ENCODE measurements at regions not wholly inside any gene's neighbourhood (a gene's known extent, or its start where the extent isn't known, plus 50 kb on each side); places are given as distances from the start of the nearest gene placed in this dataset.

DNA sequence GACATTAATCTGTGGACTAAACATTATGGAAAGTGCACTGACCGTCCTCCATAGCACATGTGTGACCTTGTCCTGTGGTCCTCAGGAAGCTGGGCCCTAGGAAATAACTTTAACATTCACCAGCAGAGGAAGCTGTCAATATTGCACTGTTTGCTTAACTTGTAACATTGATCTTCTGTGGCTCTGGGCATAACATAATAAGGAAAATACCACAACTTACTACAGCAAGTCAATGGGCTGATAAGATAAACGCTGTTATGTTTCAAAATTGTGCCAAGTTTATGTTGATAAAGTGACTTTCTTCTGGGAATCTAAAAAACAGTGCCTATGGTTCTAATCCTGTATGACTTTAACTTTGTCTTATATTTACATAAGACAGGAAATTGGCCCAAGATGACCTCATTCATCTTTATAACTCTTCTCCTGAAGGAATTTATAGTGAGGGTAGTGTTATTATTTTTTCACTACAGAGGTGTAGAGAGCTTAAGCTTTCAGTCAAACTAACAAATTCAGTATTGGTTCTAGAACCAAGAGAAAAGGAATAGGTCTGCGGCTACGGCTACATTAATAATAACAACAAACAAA lies 113.7 kb upstream of the MAP4K3 start (continued):
- TF ChIP-seq, protein P1, sequence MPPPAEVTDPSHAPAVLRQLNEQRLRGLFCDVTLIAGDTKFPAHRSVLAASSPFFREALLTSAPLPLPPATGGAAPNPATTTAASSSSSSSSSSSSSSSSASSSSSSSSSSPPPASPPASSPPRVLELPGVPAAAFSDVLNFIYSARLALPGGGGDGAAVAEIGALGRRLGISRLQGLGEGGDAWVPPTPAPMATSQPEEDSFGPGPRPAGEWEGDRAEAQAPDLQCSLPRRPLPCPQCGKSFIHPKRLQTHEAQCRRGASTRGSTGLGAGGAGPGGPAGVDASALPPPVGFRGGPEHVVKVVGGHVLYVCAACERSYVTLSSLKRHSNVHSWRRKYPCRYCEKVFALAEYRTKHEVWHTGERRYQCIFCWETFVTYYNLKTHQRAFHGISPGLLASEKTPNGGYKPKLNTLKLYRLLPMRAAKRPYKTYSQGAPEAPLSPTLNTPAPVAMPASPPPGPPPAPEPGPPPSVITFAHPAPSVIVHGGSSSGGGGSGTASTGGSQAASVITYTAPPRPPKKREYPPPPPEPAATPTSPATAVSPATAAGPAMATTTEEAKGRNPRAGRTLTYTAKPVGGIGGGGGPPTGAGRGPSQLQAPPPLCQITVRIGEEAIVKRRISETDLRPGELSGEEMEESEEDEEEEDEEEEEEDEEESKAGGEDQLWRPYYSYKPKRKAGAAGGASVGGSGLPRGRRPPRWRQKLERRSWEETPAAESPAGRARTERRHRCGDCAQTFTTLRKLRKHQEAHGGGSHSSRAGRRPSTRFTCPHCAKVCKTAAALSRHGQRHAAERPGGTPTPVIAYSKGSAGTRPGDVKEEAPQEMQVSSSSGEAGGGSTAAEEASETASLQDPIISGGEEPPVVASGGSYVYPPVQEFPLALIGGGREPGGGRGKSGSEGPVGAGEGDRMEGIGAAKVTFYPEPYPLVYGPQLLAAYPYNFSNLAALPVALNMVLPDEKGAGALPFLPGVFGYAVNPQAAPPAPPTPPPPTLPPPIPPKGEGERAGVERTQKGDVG (CRISPR knock-in tag; IDR thresholded peaks at IDR 0.05; ENCODE audit: borderline replicate concordance): no peak; the same call in 1 of the 2 replicates
- TF ChIP-seq ZKSCAN8 (CRISPR knock-in tag; IDR thresholded peaks at IDR 0.05; ENCODE audit: borderline replicate concordance) (peak; percentile 96; the same call in 1 of the 2 replicates), ZNF878 (CRISPR knock-in tag; IDR thresholded peaks at IDR 0.05) (peak; percentile 94), CC2D1A (CRISPR knock-in tag; IDR thresholded peaks at IDR 0.05) (0 out of 2 replicates have a peak, but pooled peaks have one; percentile 95), BORCS8-MEF2B (CRISPR knock-in tag; IDR thresholded peaks at IDR 0.05) (peak; percentile 37; the same call in 1 of the 2 replicates), ZNF460 (CRISPR knock-in tag; IDR thresholded peaks at IDR 0.05; ENCODE audit: borderline replicate concordance) (no peak; the same call in 1 of the 2 replicates), ZNF253 (CRISPR knock-in tag; IDR thresholded peaks at IDR 0.05; ENCODE audit: borderline replicate concordance) (no peak), DNMT3B (CRISPR knock-in tag; conservative IDR thresholded peaks at IDR 0.05) (no peak), ELF3 (CRISPR knock-in tag; IDR thresholded peaks at IDR 0.05) (peak; percentile 100)
- TF ChIP-seq, protein P2, sequence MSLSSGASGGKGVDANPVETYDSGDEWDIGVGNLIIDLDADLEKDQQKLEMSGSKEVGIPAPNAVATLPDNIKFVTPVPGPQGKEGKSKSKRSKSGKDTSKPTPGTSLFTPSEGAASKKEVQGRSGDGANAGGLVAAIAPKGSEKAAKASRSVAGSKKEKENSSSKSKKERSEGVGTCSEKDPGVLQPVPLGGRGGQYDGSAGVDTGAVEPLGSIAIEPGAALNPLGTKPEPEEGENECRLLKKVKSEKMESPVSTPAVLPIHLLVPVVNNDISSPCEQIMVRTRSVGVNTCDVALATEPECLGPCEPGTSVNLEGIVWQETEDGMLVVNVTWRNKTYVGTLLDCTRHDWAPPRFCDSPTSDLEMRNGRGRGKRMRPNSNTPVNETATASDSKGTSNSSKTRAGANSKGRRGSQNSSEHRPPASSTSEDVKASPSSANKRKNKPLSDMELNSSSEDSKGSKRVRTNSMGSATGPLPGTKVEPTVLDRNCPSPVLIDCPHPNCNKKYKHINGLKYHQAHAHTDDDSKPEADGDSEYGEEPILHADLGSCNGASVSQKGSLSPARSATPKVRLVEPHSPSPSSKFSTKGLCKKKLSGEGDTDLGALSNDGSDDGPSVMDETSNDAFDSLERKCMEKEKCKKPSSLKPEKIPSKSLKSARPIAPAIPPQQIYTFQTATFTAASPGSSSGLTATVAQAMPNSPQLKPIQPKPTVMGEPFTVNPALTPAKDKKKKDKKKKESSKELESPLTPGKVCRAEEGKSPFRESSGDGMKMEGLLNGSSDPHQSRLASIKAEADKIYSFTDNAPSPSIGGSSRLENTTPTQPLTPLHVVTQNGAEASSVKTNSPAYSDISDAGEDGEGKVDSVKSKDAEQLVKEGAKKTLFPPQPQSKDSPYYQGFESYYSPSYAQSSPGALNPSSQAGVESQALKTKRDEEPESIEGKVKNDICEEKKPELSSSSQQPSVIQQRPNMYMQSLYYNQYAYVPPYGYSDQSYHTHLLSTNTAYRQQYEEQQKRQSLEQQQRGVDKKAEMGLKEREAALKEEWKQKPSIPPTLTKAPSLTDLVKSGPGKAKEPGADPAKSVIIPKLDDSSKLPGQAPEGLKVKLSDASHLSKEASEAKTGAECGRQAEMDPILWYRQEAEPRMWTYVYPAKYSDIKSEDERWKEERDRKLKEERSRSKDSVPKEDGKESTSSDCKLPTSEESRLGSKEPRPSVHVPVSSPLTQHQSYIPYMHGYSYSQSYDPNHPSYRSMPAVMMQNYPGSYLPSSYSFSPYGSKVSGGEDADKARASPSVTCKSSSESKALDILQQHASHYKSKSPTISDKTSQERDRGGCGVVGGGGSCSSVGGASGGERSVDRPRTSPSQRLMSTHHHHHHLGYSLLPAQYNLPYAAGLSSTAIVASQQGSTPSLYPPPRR (CRISPR knock-in tag; IDR thresholded peaks at IDR 0.05; ENCODE audit: borderline replicate concordance): peak; percentile 99
- TF ChIP-seq, protein P3, sequence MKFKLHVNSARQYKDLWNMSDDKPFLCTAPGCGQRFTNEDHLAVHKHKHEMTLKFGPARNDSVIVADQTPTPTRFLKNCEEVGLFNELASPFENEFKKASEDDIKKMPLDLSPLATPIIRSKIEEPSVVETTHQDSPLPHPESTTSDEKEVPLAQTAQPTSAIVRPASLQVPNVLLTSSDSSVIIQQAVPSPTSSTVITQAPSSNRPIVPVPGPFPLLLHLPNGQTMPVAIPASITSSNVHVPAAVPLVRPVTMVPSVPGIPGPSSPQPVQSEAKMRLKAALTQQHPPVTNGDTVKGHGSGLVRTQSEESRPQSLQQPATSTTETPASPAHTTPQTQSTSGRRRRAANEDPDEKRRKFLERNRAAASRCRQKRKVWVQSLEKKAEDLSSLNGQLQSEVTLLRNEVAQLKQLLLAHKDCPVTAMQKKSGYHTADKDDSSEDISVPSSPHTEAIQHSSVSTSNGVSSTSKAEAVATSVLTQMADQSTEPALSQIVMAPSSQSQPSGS (CRISPR knock-in tag; IDR thresholded peaks at IDR 0.05): peak; percentile 99
- TF ChIP-seq, protein P4, sequence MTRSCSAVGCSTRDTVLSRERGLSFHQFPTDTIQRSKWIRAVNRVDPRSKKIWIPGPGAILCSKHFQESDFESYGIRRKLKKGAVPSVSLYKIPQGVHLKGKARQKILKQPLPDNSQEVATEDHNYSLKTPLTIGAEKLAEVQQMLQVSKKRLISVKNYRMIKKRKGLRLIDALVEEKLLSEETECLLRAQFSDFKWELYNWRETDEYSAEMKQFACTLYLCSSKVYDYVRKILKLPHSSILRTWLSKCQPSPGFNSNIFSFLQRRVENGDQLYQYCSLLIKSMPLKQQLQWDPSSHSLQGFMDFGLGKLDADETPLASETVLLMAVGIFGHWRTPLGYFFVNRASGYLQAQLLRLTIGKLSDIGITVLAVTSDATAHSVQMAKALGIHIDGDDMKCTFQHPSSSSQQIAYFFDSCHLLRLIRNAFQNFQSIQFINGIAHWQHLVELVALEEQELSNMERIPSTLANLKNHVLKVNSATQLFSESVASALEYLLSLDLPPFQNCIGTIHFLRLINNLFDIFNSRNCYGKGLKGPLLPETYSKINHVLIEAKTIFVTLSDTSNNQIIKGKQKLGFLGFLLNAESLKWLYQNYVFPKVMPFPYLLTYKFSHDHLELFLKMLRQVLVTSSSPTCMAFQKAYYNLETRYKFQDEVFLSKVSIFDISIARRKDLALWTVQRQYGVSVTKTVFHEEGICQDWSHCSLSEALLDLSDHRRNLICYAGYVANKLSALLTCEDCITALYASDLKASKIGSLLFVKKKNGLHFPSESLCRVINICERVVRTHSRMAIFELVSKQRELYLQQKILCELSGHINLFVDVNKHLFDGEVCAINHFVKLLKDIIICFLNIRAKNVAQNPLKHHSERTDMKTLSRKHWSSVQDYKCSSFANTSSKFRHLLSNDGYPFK (CRISPR knock-in tag; IDR thresholded peaks at IDR 0.05; ENCODE audit: borderline replicate concordance): no peak
